ENCODE measurements at regions not wholly inside any gene's neighbourhood (a gene's known extent, or its start where the extent isn't known, plus 50 kb on each side); places are given as distances from the start of the nearest gene placed in this dataset.

DNA sequence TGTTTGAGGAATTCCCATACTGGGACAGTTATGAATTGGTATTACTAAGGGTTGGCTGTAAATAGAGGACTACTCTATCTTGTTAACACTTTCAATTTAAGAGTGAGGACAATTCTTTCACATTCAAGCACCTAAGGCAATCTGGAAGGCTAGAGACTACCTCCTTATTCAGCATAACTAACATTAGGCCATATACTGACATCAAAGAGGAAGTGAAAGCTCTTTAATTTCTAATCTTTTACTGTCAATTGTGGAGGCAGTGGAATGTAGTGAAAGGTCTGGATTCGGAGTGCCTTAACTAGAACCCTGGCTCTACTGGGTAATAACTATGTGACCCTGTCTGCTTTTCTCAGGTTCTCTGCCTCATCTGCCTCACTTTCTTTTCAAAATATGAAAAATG lies 134.0 kb downstream of the UFM1 start:
- CTCF ChIA-PET = no interaction called here
- POLR2A ChIA-PET = no interaction called here

DNA sequence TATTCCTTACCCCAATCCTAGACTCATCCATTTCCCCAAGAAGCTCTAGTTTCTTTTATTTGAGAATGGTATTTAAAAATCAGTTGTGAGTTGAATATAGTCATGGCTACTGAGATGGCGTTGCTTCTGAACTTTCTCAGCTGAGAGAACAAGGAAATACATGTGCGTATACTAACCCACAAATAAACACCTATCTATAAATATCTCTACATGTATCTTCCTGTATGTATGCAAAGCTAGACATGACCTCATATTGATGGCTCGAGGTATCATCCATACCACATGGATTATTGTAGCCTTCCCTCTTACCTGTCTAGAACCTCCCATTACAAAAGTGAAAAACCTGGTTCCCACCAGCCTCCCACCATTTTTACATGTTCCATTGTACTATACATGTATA lies 141.0 kb downstream of the UFM1 start:
- CTCF ChIA-PET = no interaction called here
- no peak for DNase-seq (ENCODE audit: low read depth)
- POLR2A ChIA-PET = no interaction called here
- Histone ChIP-seq H3K27me3 (ENCODE audit: control insufficient read depth, insufficient read depth, low read length) (no peaks in the 10 kb centered on the region), H3K36me3 (ENCODE audit: control insufficient read depth, insufficient read depth, low read length) (no peaks in the 10 kb centered on the region), H3K4me3 (ENCODE audit: low read depth, low read length) (no peak overlapping the region)
- TF ChIP-seq, protein P1, sequence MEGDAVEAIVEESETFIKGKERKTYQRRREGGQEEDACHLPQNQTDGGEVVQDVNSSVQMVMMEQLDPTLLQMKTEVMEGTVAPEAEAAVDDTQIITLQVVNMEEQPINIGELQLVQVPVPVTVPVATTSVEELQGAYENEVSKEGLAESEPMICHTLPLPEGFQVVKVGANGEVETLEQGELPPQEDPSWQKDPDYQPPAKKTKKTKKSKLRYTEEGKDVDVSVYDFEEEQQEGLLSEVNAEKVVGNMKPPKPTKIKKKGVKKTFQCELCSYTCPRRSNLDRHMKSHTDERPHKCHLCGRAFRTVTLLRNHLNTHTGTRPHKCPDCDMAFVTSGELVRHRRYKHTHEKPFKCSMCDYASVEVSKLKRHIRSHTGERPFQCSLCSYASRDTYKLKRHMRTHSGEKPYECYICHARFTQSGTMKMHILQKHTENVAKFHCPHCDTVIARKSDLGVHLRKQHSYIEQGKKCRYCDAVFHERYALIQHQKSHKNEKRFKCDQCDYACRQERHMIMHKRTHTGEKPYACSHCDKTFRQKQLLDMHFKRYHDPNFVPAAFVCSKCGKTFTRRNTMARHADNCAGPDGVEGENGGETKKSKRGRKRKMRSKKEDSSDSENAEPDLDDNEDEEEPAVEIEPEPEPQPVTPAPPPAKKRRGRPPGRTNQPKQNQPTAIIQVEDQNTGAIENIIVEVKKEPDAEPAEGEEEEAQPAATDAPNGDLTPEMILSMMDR (IDR thresholded peaks at IDR 0.05; ENCODE audit: insufficient read depth, low read depth, low read length) = no peak

More for the DNA sequence above, 134.0 kb downstream of the UFM1 start:
- Histone ChIP-seq H3K27me3 (ENCODE audit: control insufficient read depth, insufficient read depth, low read length) (no peaks in the 10 kb centered on the region), H3K4me3 (ENCODE audit: low read depth, low read length) (no peak overlapping the region), H3K36me3 (ENCODE audit: control insufficient read depth, insufficient read depth, low read length) (no peaks in the 10 kb centered on the region)
- TF ChIP-seq, protein P1 (IDR thresholded peaks at IDR 0.05; ENCODE audit: insufficient read depth, low read depth, low read length) = no peak
- DNase-seq (ENCODE audit: low read depth) = no peak

DNA sequence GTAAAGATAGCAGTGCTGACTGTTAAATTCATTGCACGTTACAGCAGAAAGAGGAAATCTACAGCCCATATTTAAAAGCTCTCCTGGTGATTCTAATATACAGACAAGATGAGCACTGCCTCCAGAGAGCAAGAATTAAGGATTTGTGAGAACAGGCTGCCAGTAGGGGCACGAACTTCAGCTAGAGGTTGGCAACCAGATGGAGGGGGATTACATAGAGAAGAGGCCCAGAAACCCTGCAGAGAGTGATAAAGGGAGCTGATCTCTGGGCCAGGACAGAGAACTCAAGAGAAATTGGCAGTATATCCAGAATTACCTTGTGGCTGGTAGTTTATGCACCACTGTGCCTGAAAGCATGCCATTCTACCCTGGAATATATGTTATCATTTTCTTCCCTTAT lies 144.8 kb downstream of the UFM1 start:
- POLR2A ChIA-PET = no interaction called here
- no peak for DNase-seq (ENCODE audit: low read depth)
- CTCF ChIA-PET = no interaction called here
- H3K36me3 ChIP-seq (ENCODE audit: control insufficient read depth, insufficient read depth, low read length) = no peaks in the 10 kb centered on the region
- no peak overlapping the region for H3K4me3 ChIP-seq (ENCODE audit: low read depth, low read length)
- TF ChIP-seq, protein P1 (IDR thresholded peaks at IDR 0.05; ENCODE audit: insufficient read depth, low read depth, low read length) = no peak
- no peaks in the 10 kb centered on the region for H3K27me3 ChIP-seq (ENCODE audit: control insufficient read depth, insufficient read depth, low read length)

DNA sequence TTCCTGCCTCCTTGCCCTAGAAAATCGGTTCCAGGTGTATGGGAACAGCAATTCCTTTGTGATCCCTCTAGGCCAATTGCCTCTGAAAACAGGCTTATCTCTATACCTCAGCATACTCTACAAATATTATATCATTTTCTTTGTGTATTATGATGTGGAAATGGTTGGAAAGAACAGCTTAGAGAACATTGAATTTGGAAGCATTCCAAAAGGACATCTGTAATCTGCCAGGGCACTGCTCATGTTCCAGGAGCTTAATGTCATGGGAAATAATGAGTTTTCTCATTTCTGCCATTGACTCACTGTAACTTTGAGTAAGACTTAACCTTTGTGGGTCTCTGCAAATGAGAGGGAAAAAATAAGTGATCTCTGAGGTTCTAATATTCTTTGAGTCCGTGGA lies 147.3 kb downstream of the UFM1 start:
- no peaks in the 10 kb centered on the region for H3K27me3 ChIP-seq (ENCODE audit: control insufficient read depth, insufficient read depth, low read length)
- H3K36me3 ChIP-seq (ENCODE audit: control insufficient read depth, insufficient read depth, low read length) = no peaks in the 10 kb centered on the region
- TF ChIP-seq, protein P1 (IDR thresholded peaks at IDR 0.05; ENCODE audit: insufficient read depth, low read depth, low read length) = no peak
- ChIA-PET POLR2A (no interaction called here), CTCF (no interaction called here)
- no peak overlapping the region for H3K4me3 ChIP-seq (ENCODE audit: low read depth, low read length)
- DNase-seq (ENCODE audit: low read depth) = no peak

DNA sequence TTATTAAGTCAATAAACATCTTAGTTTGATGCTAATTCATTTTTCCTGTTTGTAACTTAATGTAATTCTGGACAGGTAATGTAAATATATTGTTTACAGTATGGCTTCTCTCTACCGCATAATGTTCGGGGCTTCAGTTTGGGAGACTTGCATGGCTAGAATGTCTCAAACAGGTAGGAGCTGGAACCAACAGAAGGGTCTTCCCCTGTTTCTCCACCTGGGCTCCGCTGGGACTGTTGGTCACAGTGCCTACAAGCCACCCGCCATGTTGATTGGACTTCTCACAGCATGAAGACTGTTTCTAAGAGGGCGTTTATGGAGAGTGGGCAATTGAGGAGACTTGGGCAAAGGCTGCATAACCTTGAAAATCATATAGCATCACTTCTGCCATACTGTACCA lies 148.6 kb downstream of the UFM1 start:
- TF ChIP-seq, protein P1 (IDR thresholded peaks at IDR 0.05; ENCODE audit: insufficient read depth, low read depth, low read length) = no peak
- POLR2A ChIA-PET = no interaction called here
- CTCF ChIA-PET = no interaction called here
- Histone ChIP-seq H3K27me3 (ENCODE audit: control insufficient read depth, insufficient read depth, low read length) (no peaks in the 10 kb centered on the region), H3K4me3 (ENCODE audit: low read depth, low read length) (no peak overlapping the region), H3K36me3 (ENCODE audit: control insufficient read depth, insufficient read depth, low read length) (no peaks in the 10 kb centered on the region)
- no peak for DNase-seq (ENCODE audit: low read depth)

Measured in BJ (cell line).